K562 (cell line): ENCODE measurements at regions not wholly inside any gene's neighbourhood (a gene's known extent, or its start where the extent isn't known, plus 50 kb on each side); places are given as distances from the start of the nearest gene placed in this dataset.

Experiments
- ATAC-seq: fragments of 200-7000 bp; cut with Tn5 transposase; 3 replicates; pipeline ENCODE4 v1.9.1; 2020; ENCODE audit warnings: moderate library complexity
- BruUV-seq: library from RNA; stranded (reverse); fragments of 400-500 nt; replicated peaks from 2 replicates; lab custom pipeline; 2021; lab: Mats Ljungman, UMichigan
- CTCF ChIA-PET: fragments of 300-600 bp; formaldehyde crosslinking; extraction: SDS; loops from one replicate; lab custom pipeline; 2021; ENCODE audit warnings: low intra/inter-chr PET ratio; lab: Yijun Ruan, JAX
- POLR2A ChIA-PET: fragments of 300-600, 350-650 bp; sonication (Branson Sonifier 250); formaldehyde crosslinking; extraction: SDS; loops from one replicate; lab custom pipeline; 2021; ENCODE audit warnings: antibody characterized with exemption, inconsistent platforms; lab: Yijun Ruan, JAX
- DNase-seq, 4 experiments: peaks; one replicate each; pipeline versions ENCODE4 v3.0.0 to v3.0.0-alpha.2; 2011 to 2018; ENCODE audit warnings: low spot score in 3 of 4, mixed read lengths in 3 of 4; ENCODE audit errors: extremely low read depth in 1 of 4
- FAIRE-seq: peaks from 2 replicates; lab custom pipeline; 2011; peaks lifted over from hg19 to GRCh38; lab: Jason Lieb, UNC
- H2AFZ ChIP-seq: 2 replicates; pipeline ENCODE4 v1.6.0; 2011; ENCODE audit warnings: low read depth, low read length, control low read depth, inconsistent platforms
- H3K27ac ChIP-seq: fragments of 200-600 bp; 3 replicates; pipeline ENCODE4 v1.8.0; 2011; ENCODE audit warnings: low read depth, mild to moderate bottlenecking, control low read depth, inconsistent platforms, low read length, moderate library complexity, mixed read lengths; ENCODE audit errors: extremely low read depth
- H3K27me3 ChIP-seq, 2 experiments: fragments of 300-600 bp in 1 of 2; 2 replicates in 1 of 2; 3 replicates in 1 of 2; pipeline versions ENCODE4 v1.6.0 to v1.8.0; 2011; ENCODE audit warnings: inconsistent platforms in 2 of 2, low read length in 2 of 2, mild to moderate bottlenecking in 1 of 2, mixed read lengths in 1 of 2, moderate library complexity in 1 of 2; ENCODE audit not compliant: control insufficient read depth in 2 of 2, insufficient read depth in 2 of 2
- H3K36me3 ChIP-seq: fragments of 300-600 bp; 3 replicates; pipeline ENCODE4 v1.8.0; 2011; ENCODE audit warnings: mild to moderate bottlenecking, low read length, inconsistent platforms; ENCODE audit not compliant: control insufficient read depth, insufficient read depth
- H3K4me1 ChIP-seq, 2 experiments: fragments of 200-600 bp in 1 of 2; replicated peaks in 1 of 2; 2 replicates in 1 of 2; 3 replicates in 1 of 2; pipeline versions ENCODE4 v1.5.1 to v1.8.0; 2011; ENCODE audit warnings: inconsistent platforms in 2 of 2, low read length in 2 of 2, mild to moderate bottlenecking in 1 of 2, mixed read lengths in 1 of 2, moderate library complexity in 1 of 2; ENCODE audit not compliant: control insufficient read depth in 2 of 2, insufficient read depth in 2 of 2
- H3K4me2 ChIP-seq: 2 replicates; pipeline ENCODE4 v1.6.1; 2011; ENCODE audit warnings: low read length, control low read depth, inconsistent platforms, mixed read lengths; ENCODE audit not compliant: insufficient read depth
- H3K4me3 ChIP-seq: fragments of 200-600 bp; sonication (generic), shearing (Covaris generic); 2 replicates; pipeline ENCODE4 v1.5.1; 2016; ENCODE audit warnings: control low read depth, inconsistent platforms
- H3K79me2 ChIP-seq: fragments of 200-600 bp; 3 replicates; pipeline ENCODE4 v1.8.0; 2011; ENCODE audit warnings: low read length, inconsistent platforms; ENCODE audit not compliant: control insufficient read depth, insufficient read depth
- H3K9ac ChIP-seq, 2 experiments: 2 replicates each; pipeline versions ENCODE4 v1.6.0 to v1.6.1; 2011; ENCODE audit warnings: low read depth in 2 of 2, low read length in 2 of 2, control low read depth in 1 of 2, inconsistent platforms in 1 of 2, mild to moderate bottlenecking in 1 of 2, mixed read lengths in 1 of 2; ENCODE audit not compliant: insufficient read depth in 1 of 2
- H3K9me1 ChIP-seq: one replicate; pipeline ENCODE4 v1.6.0; 2011; ENCODE audit warnings: inconsistent platforms, mild to moderate bottlenecking, low read length, moderate library complexity; ENCODE audit not compliant: control insufficient read depth, insufficient read depth
- H3K9me3 ChIP-seq: replicated peaks from 2 replicates; pipeline ENCODE4 v1.5.1; 2011; ENCODE audit warnings: low read depth, low read length, inconsistent platforms; ENCODE audit not compliant: control insufficient read depth, insufficient read depth
- H4K20me1 ChIP-seq: replicated peaks from 2 replicates; pipeline ENCODE4 v1.6.1; 2011; ENCODE audit warnings: low read length, inconsistent platforms, mixed read lengths; ENCODE audit not compliant: control insufficient read depth, insufficient read depth
- CBX2 ChIP-seq: fragments of 200-600 bp; sonication (generic); IDR thresholded peaks from one replicate; pipeline ENCODE4 v1.6.1; 2012; ENCODE audit warnings: mild to moderate bottlenecking, low read length, inconsistent platforms; ENCODE audit not compliant: insufficient read depth, poor library complexity, severe bottlenecking
- IRF1 ChIP-seq: sonication (generic); formaldehyde crosslinking; IDR thresholded peaks from 2 replicates; pipeline ENCODE4 v1.8.0; 2022; ENCODE audit warnings: missing genetic modification reagents, mild to moderate bottlenecking, borderline replicate concordance
- MNT ChIP-seq, 2 experiments: fragments of 450-650 bp; conservative IDR thresholded peaks; 2 replicates each; pipeline ENCODE4 v1.6.1; 2017; ENCODE audit warnings: mild to moderate bottlenecking in 2 of 2, moderate library complexity in 2 of 2
- POLR2A ChIP-seq: fragments of 450-650 bp; conservative IDR thresholded peaks from 2 replicates; pipeline ENCODE4 v1.6.1; 2016
- SIRT6 ChIP-seq: IDR thresholded peaks from one replicate; pipeline ENCODE4 v1.6.1; 2012; ENCODE audit warnings: low read depth, mild to moderate bottlenecking, control low read depth, inconsistent platforms, low read length, moderate library complexity
- TEAD1 ChIP-seq, 2 experiments: fragments of 450-650 bp in 1 of 2; sonication (generic) in 1 of 2; formaldehyde crosslinking; IDR thresholded peaks; 2 replicates each; pipeline versions ENCODE4 v1.4.0 to v1.8.0; 2020 to 2022; ENCODE audit warnings: mild to moderate bottlenecking in 2 of 2, missing genetic modification reagents in 1 of 2
- ZBED1 ChIP-seq: IDR thresholded peaks from 2 replicates; pipeline ENCODE4 v1.6.1; 2014
- ZNF217 ChIP-seq: sonication (generic); formaldehyde crosslinking; IDR thresholded peaks from 2 replicates; pipeline ENCODE4 v1.8.0; 2022; ENCODE audit warnings: mild to moderate bottlenecking, missing genetic modification reagents
- ZNF384 ChIP-seq: IDR thresholded peaks from 2 replicates; pipeline ENCODE4 v1.6.1; 2012; ENCODE audit warnings: low read depth, low read length, improper control_type of control experiment
- ZNF512 ChIP-seq: IDR thresholded peaks from 2 replicates; pipeline ENCODE4 v1.6.1; 2016; ENCODE audit warnings: missing genetic modification characterization, missing compliant biosample characterization
- ZNF589 ChIP-seq: fragments of 200-800 bp; sonication (Bioruptor generic); IDR thresholded peaks from 2 replicates; pipeline ENCODE4 v1.6.1; 2016; ENCODE audit warnings: low read depth, missing genetic modification characterization, missing compliant biosample characterization
- ZNF707 ChIP-seq: fragments of 250-450 bp; sonication (Bioruptor Pico); conservative IDR thresholded peaks from 2 replicates; pipeline ENCODE4 v1.8.0; 2022; ENCODE audit warnings: inconsistent platforms, mild to moderate bottlenecking, moderate library complexity
- WGBS: fragments of 100-300 bp; shearing (Covaris generic); methylation state at CpG from one replicate; pipeline ENCODE4 v1.1.6; 2016; ENCODE audit warnings: low coverage, mixed read lengths; ENCODE audit not compliant: insufficient coverage; ENCODE audit errors: missing lambda C conversion rate; 5-methylcytosine and 5-hydroxymethylcytosine counted together
- in situ Hi-C: fragments of 300-500 bp; cut with MboI; formaldehyde crosslinking; loops from 4 replicates; pipeline ENCODE4 v1.15.0; 2018; ENCODE audit warnings: inconsistent platforms, mixed read lengths
- intact Hi-C: fragments of 100-400 bp; cut with micrococcal nuclease; formaldehyde crosslinking; loops from 2 replicates; pipeline ENCODE4 v1.14.2; 2022
- TF ChIP-seq, protein P1 (sequence below): fragments of 250-450 bp; sonication (Bioruptor Pico); IDR thresholded peaks from 2 replicates; pipeline ENCODE4 v1.5.0; 2021
- TF ChIP-seq, protein P2 (sequence below): fragments of 450-650 bp; conservative IDR thresholded peaks from 2 replicates; pipeline ENCODE4 v1.6.1; 2016; ENCODE audit warnings: missing genetic modification characterization, low read depth, mild to moderate bottlenecking, missing compliant biosample characterization, moderate library complexity

- ATAC-seq = no peak
- Histone ChIP-seq H3K27me3 (no peaks in the 10 kb centered on the region), H2AFZ (no peak overlapping the region), H3K4me3 (no peak overlapping the region), H4K20me1 (no peaks in the 10 kb centered on the region), H3K4me2 (no peak overlapping the region), H3K79me2 (no peaks in the 10 kb centered on the region), H3K27ac (no peak overlapping the region), H3K9ac (no peak overlapping the region), H3K4me1 (no peaks in the 10 kb centered on the region), H3K9me3 (no peaks in the 10 kb centered on the region), H3K36me3 (no peaks in the 10 kb centered on the region), H3K9me1 (no peaks in the 10 kb centered on the region)
- in situ Hi-C loops = no loop called here
- FAIRE-seq = no peak
- ChIA-PET CTCF (no interaction called here), POLR2A (no interaction called here)
- TF ChIP-seq ZBED1 (no peak), SIRT6 (no peak), POLR2A (no peak), ZNF589 (no peak), CBX2 (no peak), ZNF217 (CRISPR knock-in tag) (no peak), IRF1 (CRISPR knock-in tag) (no peak), ZNF707 (CRISPR knock-in tag) (no peak), MNT (conservative IDR thresholded peaks at IDR 0.05) (no peak), TEAD1 (CRISPR knock-in tag; IDR thresholded peaks at IDR 0.05) (no peak), ZNF384 (no peak), ZNF512 (no peak)
- TF ChIP-seq, protein P1, sequence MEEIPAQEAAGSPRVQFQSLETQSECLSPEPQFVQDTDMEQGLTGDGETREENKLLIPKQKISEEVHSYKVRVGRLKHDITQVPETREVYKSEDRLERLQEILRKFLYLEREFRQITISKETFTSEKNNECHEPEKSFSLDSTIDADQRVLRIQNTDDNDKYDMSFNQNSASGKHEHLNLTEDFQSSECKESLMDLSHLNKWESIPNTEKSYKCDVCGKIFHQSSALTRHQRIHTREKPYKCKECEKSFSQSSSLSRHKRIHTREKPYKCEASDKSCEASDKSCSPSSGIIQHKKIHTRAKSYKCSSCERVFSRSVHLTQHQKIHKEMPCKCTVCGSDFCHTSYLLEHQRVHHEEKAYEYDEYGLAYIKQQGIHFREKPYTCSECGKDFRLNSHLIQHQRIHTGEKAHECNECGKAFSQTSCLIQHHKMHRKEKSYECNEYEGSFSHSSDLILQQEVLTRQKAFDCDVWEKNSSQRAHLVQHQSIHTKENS (CRISPR knock-in tag) = no peak
- TF ChIP-seq, protein P2, sequence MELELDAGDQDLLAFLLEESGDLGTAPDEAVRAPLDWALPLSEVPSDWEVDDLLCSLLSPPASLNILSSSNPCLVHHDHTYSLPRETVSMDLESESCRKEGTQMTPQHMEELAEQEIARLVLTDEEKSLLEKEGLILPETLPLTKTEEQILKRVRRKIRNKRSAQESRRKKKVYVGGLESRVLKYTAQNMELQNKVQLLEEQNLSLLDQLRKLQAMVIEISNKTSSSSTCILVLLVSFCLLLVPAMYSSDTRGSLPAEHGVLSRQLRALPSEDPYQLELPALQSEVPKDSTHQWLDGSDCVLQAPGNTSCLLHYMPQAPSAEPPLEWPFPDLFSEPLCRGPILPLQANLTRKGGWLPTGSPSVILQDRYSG = no peak
- intact Hi-C loops = no loop called here
- WGBS = 0% methylated on average over 3 of the region's 3 CpGs
- BruUV-seq = no TSS peak
- DNase-seq = no peak
Measured at GRCh38 chr14:49297102-49297501, 289.1 kb downstream of the RPS29 start.
